GM23248 (cell line): ENCODE measurements at regions not wholly inside any gene's neighbourhood (a gene's known extent, or its start where the extent isn't known, plus 50 kb on each side); places are given as distances from the start of the nearest gene placed in this dataset.
A peak's percentile ranks its signal among the peaks of the same experiment; 100 is the strongest.
"Not testable (repeated sequence)": the region's sequence is repeated elsewhere in the genome, so short reads cannot be mapped to it uniquely, and the experiment has no call there.

Experiments used
- DNase-seq: peaks from one replicate; pipeline ENCODE4 v3.0.0-alpha.2; 2015
- H2AFZ ChIP-seq: fragments of 200-600 bp; sonication (generic); 2 replicates; pipeline ENCODE4 v1.6.1; 2016; ENCODE audit warnings: antibody characterized with exemption
- H3F3A ChIP-seq: fragments of 200-600 bp; sonication (generic); 2 replicates; pipeline ENCODE4 v1.6.1; 2016; ENCODE audit warnings: mild to moderate bottlenecking, antibody characterized with exemption, mixed run types; ENCODE audit not compliant: insufficient read depth
- H3K27ac ChIP-seq: fragments of 200-600 bp; sonication (generic); 2 replicates; pipeline ENCODE4 v1.5.1; 2016; ENCODE audit warnings: mild to moderate bottlenecking
- H3K27me3 ChIP-seq: fragments of 200-600 bp; sonication (generic); replicated peaks from 2 replicates; pipeline ENCODE4 v1.6.1; 2016; ENCODE audit warnings: mild to moderate bottlenecking; ENCODE audit not compliant: insufficient read depth
- H3K36me3 ChIP-seq: fragments of 200-600 bp; sonication (generic); 2 replicates; pipeline ENCODE4 v1.6.1; 2016; ENCODE audit warnings: low read depth, mild to moderate bottlenecking
- H3K4me1 ChIP-seq: fragments of 200-600 bp; sonication (generic); 2 replicates; pipeline ENCODE4 v1.6.1; 2016; ENCODE audit warnings: mild to moderate bottlenecking; ENCODE audit not compliant: insufficient read depth
- H3K4me2 ChIP-seq: fragments of 200-600 bp; sonication (generic); one replicate; pipeline ENCODE4 v1.6.1; 2016; ENCODE audit warnings: mild to moderate bottlenecking; ENCODE audit not compliant: unreplicated experiment
- H3K4me3 ChIP-seq: fragments of 200-600 bp; sonication (generic); 2 replicates; pipeline ENCODE4 v1.5.1; 2016; ENCODE audit warnings: mild to moderate bottlenecking
- H3K79me2 ChIP-seq: fragments of 200-600 bp; sonication (generic); 2 replicates; pipeline ENCODE4 v1.6.1; 2016; ENCODE audit warnings: mild to moderate bottlenecking; ENCODE audit not compliant: insufficient read depth
- H3K9ac ChIP-seq: fragments of 200-600 bp; sonication (generic); 2 replicates; pipeline ENCODE4 v1.6.1; 2016; ENCODE audit warnings: mild to moderate bottlenecking
- H3K9me2 ChIP-seq: fragments of 200-600 bp; sonication (generic); 2 replicates; pipeline ENCODE4 v1.6.1; 2016; ENCODE audit warnings: mixed run types, mild to moderate bottlenecking, moderate library complexity; ENCODE audit not compliant: insufficient read depth
- H3K9me3 ChIP-seq: fragments of 200-600 bp; sonication (generic); one replicate; pipeline ENCODE4 v1.6.1; 2017; ENCODE audit warnings: low read depth
- H4K20me1 ChIP-seq: fragments of 200-600 bp; sonication (generic); 2 replicates; pipeline ENCODE4 v1.6.0; 2016; ENCODE audit not compliant: insufficient read depth
- EZH2 ChIP-seq: fragments of 200-600 bp; sonication (generic); IDR thresholded peaks from 2 replicates; pipeline ENCODE4 v1.6.1; 2018; ENCODE audit warnings: antibody characterized with exemption, mild to moderate bottlenecking; ENCODE audit not compliant: insufficient read depth, poor library complexity, severe bottlenecking
- EZH2phosphoT487 ChIP-seq: fragments of 200-600 bp; sonication (generic); IDR thresholded peaks from 2 replicates; pipeline ENCODE4 v1.6.1; 2018; ENCODE audit warnings: antibody characterized with exemption, moderate library complexity, mild to moderate bottlenecking, low read depth; ENCODE audit not compliant: insufficient read depth
- WGBS, 2 experiments: methylation state at CpG; one replicate each; pipeline ENCODE4 v1.1.6; 2015 to 2017; ENCODE audit warnings: low lambda C conversion rate in 2 of 2, low coverage in 1 of 2; ENCODE audit errors: missing lambda C conversion rate in 2 of 2; 5-methylcytosine and 5-hydroxymethylcytosine counted together
- in situ Hi-C: fragments of 300-500 bp; cut with MboI; formaldehyde crosslinking; loops from 2 replicates; pipeline ENCODE4 v1.15.0; 2020

- Histone ChIP-seq H4K20me1 (no peaks in the 10 kb centered on the region), H3K9me3 (no peaks in the 10 kb centered on the region), H3K27ac (no peak overlapping the region), H3K9me2 (no peaks in the 10 kb centered on the region), H3K9ac (no peak overlapping the region), H3K79me2 (no peaks in the 10 kb centered on the region), H2AFZ (no peak overlapping the region), H3K4me3 (no peak overlapping the region), H3K4me1 (no peaks in the 10 kb centered on the region), H3F3A (no peaks in the 10 kb centered on the region), H3K27me3 (no peaks in the 10 kb centered on the region), H3K4me2 (no peak overlapping the region), H3K36me3 (no peaks in the 10 kb centered on the region)
- TF ChIP-seq EZH2phosphoT487 (no peak), EZH2 (no peak)
- in situ Hi-C loops, result no loop called here
- DNase-seq, result peak; percentile 3
- WGBS, 2 experiments, result 19 to 31% methylated on average over 8 of the region's 8 CpGs
Observed at GRCh38 chr1:144101397-144102045, 129.7 kb upstream of the FAM72C start.

GRCh38 chr1:144077167-144077841 lies 105.5 kb upstream of the FAM72C start:
- H3K9me2 ChIP-seq, H3K79me2 ChIP-seq, H3K9me3 ChIP-seq, H3K4me3 ChIP-seq, H3K27ac ChIP-seq, H3K4me1 ChIP-seq, H4K20me1 ChIP-seq, H3K9ac ChIP-seq, H2AFZ ChIP-seq, H3K27me3 ChIP-seq, H3K4me2 ChIP-seq, H3F3A ChIP-seq, in situ Hi-C loops, H3K36me3 ChIP-seq, DNase-seq: not testable (repeated sequence)
- 2 to 3% methylated on average over 6 to 40 of the region's 93 CpGs for WGBS, 2 experiments

- H3K79me2 ChIP-seq, H3K27ac ChIP-seq, in situ Hi-C loops, H3F3A ChIP-seq, H3K9me2 ChIP-seq, H3K9me3 ChIP-seq, H3K9ac ChIP-seq, H3K36me3 ChIP-seq, H3K27me3 ChIP-seq, H3K4me2 ChIP-seq, H2AFZ ChIP-seq, H4K20me1 ChIP-seq, H3K4me1 ChIP-seq, H3K4me3 ChIP-seq: not testable (repeated sequence)
- peak; percentile 0 for DNase-seq
- 2% methylated on average over 43 of the region's 53 CpGs; no CpG with 5 or more reads in 1 of the 2 experiments for WGBS, 2 experiments
Observed at GRCh38 chr1:144076646-144077045, 104.9 kb upstream of the FAM72C start.

GRCh38 chr1:144070394-144071053 lies 98.7 kb upstream of the FAM72C start:
- in situ Hi-C loops, H3F3A ChIP-seq, H3K9ac ChIP-seq, H3K9me3 ChIP-seq, H3K27ac ChIP-seq, H3K79me2 ChIP-seq, H4K20me1 ChIP-seq, DNase-seq, H2AFZ ChIP-seq, H3K4me2 ChIP-seq, H3K9me2 ChIP-seq, H3K36me3 ChIP-seq, H3K4me3 ChIP-seq, H3K27me3 ChIP-seq, H3K4me1 ChIP-seq: not testable (repeated sequence)
- no CpG with 5 or more reads among the region's 3 CpGs for WGBS, 2 experiments

GRCh38 chr1:144067042-144067441 lies 95.3 kb upstream of the FAM72C start:
- H3K4me2 ChIP-seq, H3K9me2 ChIP-seq, H3K4me3 ChIP-seq, H3K27ac ChIP-seq, H3K36me3 ChIP-seq, H4K20me1 ChIP-seq, in situ Hi-C loops, H3K79me2 ChIP-seq, H3K27me3 ChIP-seq, H3F3A ChIP-seq, H2AFZ ChIP-seq, H3K4me1 ChIP-seq, H3K9ac ChIP-seq, DNase-seq, H3K9me3 ChIP-seq: not testable (repeated sequence)
- WGBS, 2 experiments, result no CpG with 5 or more reads among the region's 7 CpGs

GRCh38 chr1:144066071-144066813 lies 94.5 kb upstream of the FAM72C start:
- not testable (repeated sequence) for H3F3A ChIP-seq
- 76 to 85% methylated on average over 4 of the region's 10 CpGs for WGBS, 2 experiments

More at GRCh38 chr1:144066071-144066813, 94.5 kb upstream of the FAM72C start:
- H3K4me3 ChIP-seq, H3K4me2 ChIP-seq, H3K79me2 ChIP-seq, H2AFZ ChIP-seq, H3K9me3 ChIP-seq, H4K20me1 ChIP-seq, in situ Hi-C loops, H3K9me2 ChIP-seq, H3K27ac ChIP-seq, H3K9ac ChIP-seq, H3K27me3 ChIP-seq, H3K36me3 ChIP-seq, H3K4me1 ChIP-seq, DNase-seq: not testable (repeated sequence)
